Fibroblast of lung (primary cell): ENCODE measurements at regions not wholly inside any gene's neighbourhood (a gene's known extent, or its start where the extent isn't known, plus 50 kb on each side); places are given as distances from the start of the nearest gene placed in this dataset.
A peak's percentile ranks its signal among the peaks of the same experiment; 100 is the strongest.
"Not testable (repeated sequence)": the region's sequence is repeated elsewhere in the genome, so short reads cannot be mapped to it uniquely, and the experiment has no call there.

Experiments used
- DNase-seq, 2 donors: peaks; one replicate each; pipeline versions ENCODE4 v3.0.0 to v3.0.0-alpha.2; 2010; ENCODE audit warnings: low read depth in 2 of 2
- H2AFZ ChIP-seq: 2 replicates; pipeline ENCODE4 v1.5.1; 2012; ENCODE audit warnings: low read length, control low read depth, inconsistent platforms
- H3K27ac ChIP-seq: 2 replicates; pipeline ENCODE4 v1.5.1; 2011; ENCODE audit warnings: low read length, control low read depth; ENCODE audit not compliant: insufficient read depth
- H3K27me3 ChIP-seq: 2 replicates; pipeline ENCODE4 v1.5.1; 2011; ENCODE audit warnings: mild to moderate bottlenecking, low read length; ENCODE audit not compliant: control insufficient read depth, insufficient read depth
- H3K36me3 ChIP-seq: 2 replicates; pipeline ENCODE4 v1.5.1; 2011; ENCODE audit warnings: low read length; ENCODE audit not compliant: control insufficient read depth, insufficient read depth
- H3K4me1 ChIP-seq: 2 replicates; pipeline ENCODE4 v1.5.1; 2011; ENCODE audit warnings: low read length; ENCODE audit not compliant: control insufficient read depth, insufficient read depth; ENCODE audit errors: extremely low read depth
- H3K4me2 ChIP-seq: 2 replicates; pipeline ENCODE4 v1.5.1; 2011; ENCODE audit warnings: low read length, control low read depth; ENCODE audit not compliant: insufficient read depth; ENCODE audit errors: extremely low read depth
- H3K4me3 ChIP-seq, 4 experiments: fragments of 200-600 bp in 1 of 4; sonication (generic) in 1 of 4; replicated peaks in 1 of 4; 2 replicates each; pipeline ENCODE4 v1.5.1; 2011 to 2016; ENCODE audit warnings: low read length in 4 of 4, low read depth in 3 of 4, mild to moderate bottlenecking in 3 of 4, control low read depth in 2 of 4, inconsistent platforms in 1 of 4, mixed read lengths in 1 of 4; ENCODE audit not compliant: insufficient read depth in 1 of 4; ENCODE audit errors: control extremely low read depth in 1 of 4
- H3K79me2 ChIP-seq: 2 replicates; pipeline ENCODE4 v1.5.1; 2012; ENCODE audit warnings: mild to moderate bottlenecking, low read length, inconsistent platforms; ENCODE audit not compliant: control insufficient read depth, insufficient read depth
- H3K9ac ChIP-seq: 2 replicates; pipeline ENCODE4 v1.5.1; 2011; ENCODE audit warnings: mild to moderate bottlenecking, low read length, control low read depth; ENCODE audit not compliant: insufficient read depth
- H3K9me3 ChIP-seq: 2 replicates; pipeline ENCODE4 v1.5.1; 2012; ENCODE audit warnings: low read depth, low read length; ENCODE audit not compliant: control insufficient read depth, insufficient read depth
- H4K20me1 ChIP-seq: 2 replicates; pipeline ENCODE4 v1.5.1; 2011; ENCODE audit warnings: low read length; ENCODE audit not compliant: control insufficient read depth, insufficient read depth; ENCODE audit errors: extremely low read depth
- EZH2 ChIP-seq: IDR thresholded peaks from 2 replicates; pipeline ENCODE4 v1.5.1; 2012; ENCODE audit warnings: low read length, control low read depth, mild to moderate bottlenecking; ENCODE audit errors: missing control alignments
- TF ChIP-seq, protein P1 (sequence below), 2 donors: IDR thresholded peaks in 1 of 2; conservative IDR thresholded peaks in 1 of 2; 1 replicate in 1 of 2; 2 replicates in 1 of 2; pipeline ENCODE4 v1.5.1; 2011 to 2012; ENCODE audit warnings: low read length in 2 of 2, control low read depth in 1 of 2, inconsistent platforms in 1 of 2, low read depth in 1 of 2, mild to moderate bottlenecking in 1 of 2

- H3K4me1 ChIP-seq: not testable (repeated sequence)
Measured at GRCh38 chr2:36179668-36180269, 175.8 kb upstream of the CRIM1 start.

DNA sequence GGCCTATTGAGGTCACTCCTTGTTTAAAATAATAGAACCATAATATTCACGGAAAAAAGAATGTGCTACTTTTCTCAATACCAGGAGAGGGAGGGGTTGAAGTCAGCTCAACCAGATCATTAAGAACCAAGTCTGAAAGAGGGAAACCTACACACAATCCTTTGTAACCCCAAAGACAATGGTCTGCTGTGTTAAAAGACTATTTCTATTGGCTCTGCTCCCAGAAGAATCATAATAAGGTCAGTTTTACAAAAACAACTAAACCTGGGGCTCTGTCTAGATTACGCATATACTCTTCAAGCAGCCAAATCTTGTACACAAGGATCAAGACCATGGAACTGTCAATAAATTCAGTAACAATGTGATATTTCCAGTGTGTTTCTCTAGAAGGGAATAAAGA, 177.2 kb upstream of the CRIM1 start:
- H2AFZ ChIP-seq: no peak overlapping the region
- DNase-seq: peak in 1 of 2 donors; percentile 52
- H3K27ac ChIP-seq: no peak overlapping the region
- no peak overlapping the region for H3K4me2 ChIP-seq
- H3K9ac ChIP-seq: no peak overlapping the region
- H3K36me3 ChIP-seq: no peaks in the 10 kb centered on the region
- no peaks in the 10 kb centered on the region for H3K27me3 ChIP-seq
- no peaks in the 10 kb centered on the region for H3K9me3 ChIP-seq
- H3K4me3 ChIP-seq: no peak overlapping the region
- no peaks in the 10 kb centered on the region for H4K20me1 ChIP-seq
- H3K4me1 ChIP-seq: no peaks in the 10 kb centered on the region
- no peak for TF ChIP-seq EZH2
- TF ChIP-seq, protein P1, sequence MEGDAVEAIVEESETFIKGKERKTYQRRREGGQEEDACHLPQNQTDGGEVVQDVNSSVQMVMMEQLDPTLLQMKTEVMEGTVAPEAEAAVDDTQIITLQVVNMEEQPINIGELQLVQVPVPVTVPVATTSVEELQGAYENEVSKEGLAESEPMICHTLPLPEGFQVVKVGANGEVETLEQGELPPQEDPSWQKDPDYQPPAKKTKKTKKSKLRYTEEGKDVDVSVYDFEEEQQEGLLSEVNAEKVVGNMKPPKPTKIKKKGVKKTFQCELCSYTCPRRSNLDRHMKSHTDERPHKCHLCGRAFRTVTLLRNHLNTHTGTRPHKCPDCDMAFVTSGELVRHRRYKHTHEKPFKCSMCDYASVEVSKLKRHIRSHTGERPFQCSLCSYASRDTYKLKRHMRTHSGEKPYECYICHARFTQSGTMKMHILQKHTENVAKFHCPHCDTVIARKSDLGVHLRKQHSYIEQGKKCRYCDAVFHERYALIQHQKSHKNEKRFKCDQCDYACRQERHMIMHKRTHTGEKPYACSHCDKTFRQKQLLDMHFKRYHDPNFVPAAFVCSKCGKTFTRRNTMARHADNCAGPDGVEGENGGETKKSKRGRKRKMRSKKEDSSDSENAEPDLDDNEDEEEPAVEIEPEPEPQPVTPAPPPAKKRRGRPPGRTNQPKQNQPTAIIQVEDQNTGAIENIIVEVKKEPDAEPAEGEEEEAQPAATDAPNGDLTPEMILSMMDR (conservative IDR thresholded peaks at IDR 0.05 in 1 of 2, IDR thresholded peaks at IDR 0.05 in 1 of 2; ENCODE audit: low read depth in 1 of 2, low read length in 2 of 2): no peak
- H3K79me2 ChIP-seq: no peaks in the 10 kb centered on the region

More at GRCh38 chr2:36179668-36180269, 175.8 kb upstream of the CRIM1 start:
- not testable (repeated sequence) for H3K4me3 ChIP-seq, H3K79me2 ChIP-seq, H3K36me3 ChIP-seq, H3K27me3 ChIP-seq, H2AFZ ChIP-seq, H3K9me3 ChIP-seq, H3K9ac ChIP-seq, H3K27ac ChIP-seq, H3K4me2 ChIP-seq, DNase-seq, H4K20me1 ChIP-seq

GRCh38 chr2:36177282-36177681, 178.3 kb upstream of the CRIM1 start:
- TF ChIP-seq, protein P1 (conservative IDR thresholded peaks at IDR 0.05 in 1 of 2, IDR thresholded peaks at IDR 0.05 in 1 of 2; ENCODE audit: low read depth in 1 of 2, low read length in 2 of 2): no peak
- TF ChIP-seq EZH2: no peak
- Histone ChIP-seq H3K4me3 (no peak overlapping the region), H2AFZ (no peak overlapping the region), H4K20me1 (no peaks in the 10 kb centered on the region), H3K27ac (no peak overlapping the region), H3K9me3 (no peaks in the 10 kb centered on the region), H3K27me3 (no peaks in the 10 kb centered on the region), H3K36me3 (no peaks in the 10 kb centered on the region), H3K9ac (no peak overlapping the region), H3K4me1 (no peaks in the 10 kb centered on the region), H3K79me2 (no peaks in the 10 kb centered on the region), H3K4me2 (no peak overlapping the region)
- peak in 1 of 2 donors; percentile 68 for DNase-seq
